ENCODE measurements at regions not wholly inside any gene's neighbourhood (a gene's known extent, or its start where the extent isn't known, plus 50 kb on each side); places are given as distances from the start of the nearest gene placed in this dataset.

- no peak for TF ChIP-seq CTCF (IDR thresholded peaks at IDR 0.05)
- no peak for TF ChIP-seq POLR2A (IDR thresholded peaks at IDR 0.05)
Observed at GRCh38 chr10:113341138-113341537, 211.7 kb upstream of the HABP2 start.

Measured in body of pancreas (tissue), 4 donors.